Stimulated activated CD4-positive, alpha-beta T cell treated with anti-CD3 and anti-CD28 coated beads, TNF-alpha, amount 100 ng/mL, for 1 hour (primary cell): ENCODE measurements at regions not wholly inside any gene's neighbourhood (a gene's known extent, or its start where the extent isn't known, plus 50 kb on each side); places are given as distances from the start of the nearest gene placed in this dataset.

Source experiments
- DNase-seq, 3 donors: peaks; one replicate each; pipeline ENCODE4 v3.0.0-alpha.2; 2020; ENCODE audit warnings: low read depth in 3 of 3, low spot score in 1 of 3

GRCh38 chr7:22676385-22676784 lies 50.6 kb upstream of the IL6 start:
- no peak for DNase-seq

- no peak for DNase-seq
Measured at GRCh38 chr7:22675917-22676343, 51.1 kb upstream of the IL6 start.

GRCh38 chr7:22675421-22675820 lies 51.6 kb upstream of the IL6 start:
- no peak for DNase-seq

GRCh38 chr7:22672846-22673680 lies 53.9 kb upstream of the IL6 start:
- DNase-seq: no peak

GRCh38 chr7:22671177-22671879 lies 55.7 kb upstream of the IL6 start:
- no peak for DNase-seq

- no peak for DNase-seq
Measured at GRCh38 chr7:22670422-22670815, 56.6 kb upstream of the IL6 start.

DNA sequence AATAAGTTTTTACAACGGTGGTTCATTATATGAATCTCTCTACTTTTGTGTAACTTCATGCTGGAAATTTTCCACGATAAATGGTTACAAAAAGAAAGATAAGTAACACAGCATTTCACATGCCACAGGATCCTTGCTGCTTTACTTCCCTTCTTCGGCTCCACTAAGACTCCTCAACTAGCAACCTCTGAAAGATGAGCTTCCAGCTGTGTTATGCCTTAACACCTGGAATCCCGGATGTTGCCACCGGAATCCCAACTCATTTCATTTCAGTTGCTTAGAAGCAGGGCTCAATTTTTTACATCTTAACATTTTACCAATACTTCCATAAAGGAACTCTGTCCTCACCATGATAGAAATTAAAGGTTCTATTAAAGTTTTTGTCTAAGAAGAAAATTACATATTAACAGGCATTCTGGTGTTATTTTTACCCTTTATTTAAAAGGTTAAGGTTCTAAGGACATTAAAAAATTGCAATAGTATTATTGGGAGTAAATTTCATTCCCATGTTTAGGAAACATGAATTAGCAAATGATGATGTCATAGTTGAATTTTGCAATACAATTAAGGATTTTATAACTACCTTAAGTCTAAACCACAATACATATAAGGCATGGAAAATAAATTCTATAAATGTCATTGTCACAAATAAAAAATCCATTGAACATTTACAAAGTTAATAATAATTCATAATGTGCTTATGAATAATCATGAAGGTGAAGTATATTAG lies 57.1 kb upstream of the IL6 start:
- DNase-seq: no peak

DNA sequence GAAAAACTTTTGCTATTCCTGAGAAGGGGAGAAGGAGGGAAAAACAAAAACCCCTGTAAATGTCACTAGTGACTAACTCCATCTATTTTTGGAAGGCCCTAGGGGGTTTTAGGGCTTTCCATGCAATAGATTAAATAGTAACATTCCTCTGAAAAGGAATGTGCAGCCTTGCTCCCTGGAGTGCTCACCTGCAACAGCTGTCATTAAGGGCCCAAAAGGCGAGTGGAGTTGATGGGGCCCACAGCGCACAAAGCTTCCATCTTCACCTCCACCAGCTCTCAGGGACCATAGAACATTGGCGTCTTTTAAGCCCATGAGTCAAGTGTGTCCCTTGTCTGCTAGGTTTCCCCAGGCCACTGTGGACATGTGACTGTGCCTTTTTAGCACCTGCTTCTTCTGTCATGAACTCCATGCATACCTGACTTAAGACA lies 58.0 kb upstream of the IL6 start:
- no peak for DNase-seq

DNA sequence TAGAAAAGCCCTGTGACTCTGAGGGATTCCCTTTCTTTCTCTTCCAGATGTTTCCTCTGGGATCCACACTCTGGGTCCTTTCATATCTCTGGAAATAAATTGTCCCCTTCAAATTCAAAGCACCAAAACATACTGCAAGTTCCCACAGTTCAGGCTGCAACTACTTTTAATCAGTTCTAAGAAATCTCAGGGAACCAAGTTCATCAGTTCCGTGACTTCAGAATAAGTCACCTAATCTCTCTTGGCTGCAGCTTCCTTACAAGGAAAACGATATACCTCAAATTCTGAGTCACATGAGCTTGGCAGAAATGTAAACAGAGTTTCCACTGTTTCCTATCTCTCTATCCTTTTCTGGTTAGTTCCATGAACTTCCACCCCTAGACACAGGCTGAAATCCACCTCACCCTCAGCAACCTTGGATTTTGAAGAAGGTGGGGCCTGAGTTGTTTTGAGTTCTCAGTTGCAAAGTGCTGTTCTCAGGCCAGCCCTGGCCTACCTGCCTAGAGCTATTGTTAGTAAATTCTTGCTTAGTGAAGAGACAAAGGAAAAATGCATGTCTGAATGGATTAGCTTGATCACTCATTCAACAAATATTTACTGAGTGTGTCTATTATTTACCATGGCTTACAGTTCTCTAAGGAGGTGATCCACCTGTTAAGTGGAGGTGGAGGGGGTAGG lies 59.3 kb upstream of the IL6 start:
- no peak for DNase-seq

GRCh38 chr7:22667187-22667561 lies 59.8 kb upstream of the IL6 start:
- DNase-seq: no peak

DNA sequence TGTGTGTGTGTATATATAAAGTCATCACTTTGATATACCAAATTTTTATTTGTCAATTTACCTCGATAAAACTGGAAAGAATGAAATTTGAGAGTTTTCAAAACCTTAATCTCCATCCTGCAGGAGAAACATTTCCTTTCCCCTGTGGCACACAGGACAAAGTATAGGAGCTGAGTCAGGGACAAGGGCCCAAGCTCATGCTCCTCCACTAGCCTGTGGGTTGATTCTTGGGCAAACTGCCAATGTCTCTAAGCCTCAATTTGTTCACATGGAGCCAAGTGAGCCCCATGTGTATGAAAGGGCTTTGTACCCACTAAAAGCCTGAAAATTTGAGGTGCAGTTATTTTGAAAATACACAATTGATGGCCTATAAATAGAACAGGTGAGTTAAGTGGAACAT lies 60.3 kb upstream of the IL6 start:
- DNase-seq: no peak

DNA sequence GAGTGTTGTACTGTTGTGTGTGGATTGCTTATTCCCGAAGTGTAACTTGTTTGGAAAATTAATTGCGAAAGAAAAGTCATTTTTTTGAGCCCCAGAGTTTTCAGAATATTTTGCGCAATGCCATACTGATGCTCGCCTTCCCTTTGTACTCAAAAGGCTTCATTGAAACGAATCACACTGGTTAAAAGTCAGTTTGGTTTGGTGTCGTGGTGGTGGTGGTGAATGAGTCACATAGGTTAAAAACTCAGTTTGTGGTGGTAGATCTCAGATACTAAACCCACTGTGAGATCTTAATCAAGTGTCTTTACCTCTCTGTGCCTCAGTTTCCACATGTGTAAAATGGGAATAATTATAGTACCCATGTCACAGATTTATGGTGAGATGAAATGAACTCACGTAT lies 61.1 kb upstream of the IL6 start:
- DNase-seq: no peak

GRCh38 chr7:22664988-22665798 lies 61.8 kb upstream of the IL6 start:
- no peak for DNase-seq

GRCh38 chr7:22663721-22664120 lies 63.3 kb upstream of the IL6 start:
- no peak for DNase-seq

DNA sequence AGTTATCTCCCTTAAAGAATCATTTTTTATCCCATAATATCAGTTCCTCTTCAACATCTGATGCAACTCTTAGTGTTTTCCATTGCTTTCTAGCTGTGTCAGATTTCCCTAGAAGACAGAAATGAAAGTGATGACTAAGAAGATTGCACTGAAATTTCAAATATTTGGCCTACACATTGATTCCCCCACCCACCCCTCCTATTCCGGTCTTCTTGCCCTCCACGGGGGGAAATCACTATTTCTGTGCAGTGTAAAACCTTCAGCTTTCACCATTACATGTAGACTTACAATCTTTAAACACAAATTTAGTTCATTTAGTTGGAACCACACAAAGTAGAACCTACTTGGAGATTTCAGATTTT lies 63.7 kb upstream of the IL6 start:
- no peak for DNase-seq

- DNase-seq: no peak
Measured at GRCh38 chr7:22662556-22663356, 64.2 kb upstream of the IL6 start.

DNA sequence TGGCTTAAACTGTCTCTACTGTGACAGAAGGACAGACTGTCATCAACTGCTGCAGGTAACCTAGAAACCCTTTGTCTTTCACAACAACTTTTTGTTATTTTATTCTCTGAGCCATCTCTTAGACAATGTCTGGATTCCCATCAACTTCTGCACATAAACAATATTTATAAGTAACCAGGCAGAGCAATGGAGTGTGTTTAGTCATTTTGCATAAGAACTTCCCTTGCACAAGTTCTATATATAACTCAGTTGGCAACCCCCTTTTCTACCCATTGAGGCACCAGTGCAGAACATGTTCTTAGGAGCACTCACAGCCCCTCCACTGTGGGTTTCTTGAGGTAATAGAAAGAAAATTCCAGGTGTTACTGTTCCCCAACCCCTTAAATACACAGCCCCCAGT lies 65.0 kb upstream of the IL6 start:
- no peak for DNase-seq

DNA sequence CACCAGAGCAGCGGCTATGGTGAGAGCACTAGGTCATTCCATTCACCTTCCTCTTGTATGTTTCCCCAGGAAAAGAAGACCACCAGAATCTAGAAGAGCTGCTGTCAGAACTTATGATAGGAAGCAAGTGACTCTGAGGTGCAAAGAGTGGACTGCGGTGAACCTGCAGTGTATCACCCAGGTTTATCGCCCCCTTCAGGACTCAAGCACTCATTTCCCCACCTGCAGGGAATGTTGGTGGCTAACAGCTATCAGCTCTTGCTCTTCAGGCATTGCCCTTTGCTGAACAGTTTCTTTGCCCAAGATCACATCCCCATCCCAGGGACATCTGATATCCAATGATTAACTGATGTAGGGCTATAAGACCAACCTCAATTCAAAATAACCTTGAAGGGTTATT lies 66.3 kb upstream of the IL6 start:
- DNase-seq: no peak

GRCh38 chr7:22660293-22660692 lies 66.7 kb upstream of the IL6 start:
- no peak for DNase-seq

DNA sequence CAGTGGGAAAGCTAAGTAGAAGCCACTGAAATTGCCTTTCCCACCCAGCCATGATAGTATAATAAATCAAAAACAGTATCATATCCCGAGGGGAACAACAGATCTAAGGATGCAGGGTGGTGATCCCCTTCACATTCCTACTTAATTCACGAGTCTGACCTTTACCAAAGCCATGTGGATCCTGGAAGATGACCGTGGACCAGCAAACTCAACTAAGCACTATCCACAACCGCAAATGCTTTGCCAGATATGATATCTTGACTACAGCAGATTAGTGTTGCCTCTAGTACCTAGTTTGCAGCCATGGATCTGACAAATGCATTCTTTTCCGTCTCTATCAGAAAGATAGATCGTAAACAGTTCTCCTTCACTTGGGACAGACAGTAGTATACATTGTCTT lies 67.3 kb upstream of the IL6 start:
- DNase-seq: no peak
